B cell (primary cell): ENCODE measurements at regions not wholly inside any gene's neighbourhood (a gene's known extent, or its start where the extent isn't known, plus 50 kb on each side); places are given as distances from the start of the nearest gene placed in this dataset.

Experiments used
- ATAC-seq: fragments of 200-7000 bp; cut with Tn5 transposase; one replicate; pipeline ENCODE4 v1.10.0; 2021; ENCODE audit warnings: low read depth, mild to moderate bottlenecking, moderate number of reproducible peaks, moderate library complexity
- CTCF ChIA-PET: fragments of 350-600 bp; sonication (Branson Sonifier 250); formaldehyde crosslinking; loops from one replicate; lab custom pipeline; 2021; ENCODE audit warnings: antibody characterized with exemption, inconsistent platforms; lab: Charles Lee
- POLR2A ChIA-PET: fragments of 350-600 bp; sonication (Branson Sonifier 250); formaldehyde crosslinking; loops from one replicate; lab custom pipeline; 2021; ENCODE audit warnings: antibody characterized with exemption; lab: Charles Lee
- DNase-seq: peaks from one replicate; pipeline ENCODE4 v3.0.0; 2013
- H2AFZ ChIP-seq: 2 replicates; pipeline ENCODE4 v1.6.1; 2012; ENCODE audit warnings: mild to moderate bottlenecking, low read depth, low read length; ENCODE audit not compliant: insufficient read depth, poor library complexity, severe bottlenecking
- H3K27ac ChIP-seq, 2 donors: 1 replicate in 1 of 2; 2 replicates in 1 of 2; pipeline ENCODE4 v1.5.1; 2012 to 2013; ENCODE audit warnings: low read length in 2 of 2, mild to moderate bottlenecking in 2 of 2, moderate library complexity in 1 of 2
- H3K27me3 ChIP-seq, 4 experiments: fragments of 200-600 bp in 1 of 4; sonication (generic) in 1 of 4; replicated peaks in 1 of 4; 1 replicate in 2 of 4; 2 replicates in 2 of 4; pipeline versions ENCODE4 v1.6.1 to v1.7.0; 2013 to 2016; ENCODE audit warnings: low read length in 3 of 4, mild to moderate bottlenecking in 2 of 4, mixed read lengths in 1 of 4, moderate library complexity in 1 of 4; ENCODE audit not compliant: insufficient read depth in 4 of 4, control insufficient read depth in 3 of 4; ENCODE audit errors: control extremely low read depth in 1 of 4
- H3K36me3 ChIP-seq, 2 experiments: replicated peaks in 1 of 2; 1 replicate in 1 of 2; 2 replicates in 1 of 2; pipeline versions ENCODE4 v1.6.1 to v1.7.1; 2013; ENCODE audit warnings: low read length in 1 of 2; ENCODE audit not compliant: insufficient read depth in 2 of 2, control insufficient read depth in 1 of 2; ENCODE audit errors: control extremely low read depth in 1 of 2, extremely low read depth in 1 of 2
- H3K4me1 ChIP-seq, 2 donors: fragments of 200-600 bp in 1 of 2; sonication (generic) in 1 of 2; 1 replicate in 1 of 2; 2 replicates in 1 of 2; pipeline versions ENCODE4 v1.5.1 to v1.6.1; 2013 to 2017; ENCODE audit warnings: low read length in 2 of 2; ENCODE audit not compliant: control insufficient read depth in 2 of 2, insufficient read depth in 2 of 2
- H3K4me2 ChIP-seq: replicated peaks from 2 replicates; pipeline ENCODE3; 2012; ENCODE audit warnings: mild to moderate bottlenecking, low read depth, low read length; ENCODE audit not compliant: poor library complexity, severe bottlenecking
- H3K4me3 ChIP-seq, 5 experiments: fragments of 200-600 bp in 1 of 5; sonication (generic) in 1 of 5; 1 replicate in 3 of 5; 2 replicates in 2 of 5; pipeline versions ENCODE4 v1.5.1 to v1.7.0; 2011 to 2016; ENCODE audit warnings: low read length in 4 of 5, mild to moderate bottlenecking in 4 of 5, low read depth in 2 of 5, control low read depth in 1 of 5, moderate library complexity in 1 of 5; ENCODE audit not compliant: insufficient read depth in 1 of 5; ENCODE audit errors: control extremely low read depth in 1 of 5, extremely low read depth in 1 of 5
- H3K79me2 ChIP-seq: fragments of 200-600 bp; sonication (generic); one replicate; pipeline ENCODE4 v1.6.0; 2016; ENCODE audit warnings: low read length; ENCODE audit not compliant: control insufficient read depth, insufficient read depth
- H3K9ac ChIP-seq: fragments of 200-600 bp; sonication (generic); 2 replicates; pipeline ENCODE4 v1.6.1; 2017; ENCODE audit warnings: mild to moderate bottlenecking, low read length, moderate library complexity
- H3K9me3 ChIP-seq, 3 donors: one replicate each; pipeline versions ENCODE4 v1.6.1 to v1.7.1; 2013; ENCODE audit warnings: low read length in 2 of 3; ENCODE audit not compliant: control insufficient read depth in 2 of 3, insufficient read depth in 1 of 3; ENCODE audit errors: control extremely low read depth in 1 of 3
- H4K20me1 ChIP-seq: 2 replicates; pipeline ENCODE4 v1.6.0; 2012; ENCODE audit warnings: mild to moderate bottlenecking, low read length; ENCODE audit not compliant: insufficient read depth, control insufficient read depth, poor library complexity, severe bottlenecking
- H3K27ac Mint-ChIP-seq: one replicate; pipeline ENCODE4 v1.8.0; 2021; ENCODE audit warnings: mixed read lengths
- H3K27me3 Mint-ChIP-seq: one replicate; pipeline ENCODE4 v1.8.0; 2021; ENCODE audit warnings: mixed read lengths
- H3K4me1 Mint-ChIP-seq: one replicate; pipeline ENCODE4 v1.8.0; 2021; ENCODE audit warnings: mixed read lengths
- H3K4me3 Mint-ChIP-seq: one replicate; pipeline ENCODE4 v1.8.0; 2021; ENCODE audit warnings: mixed read lengths
- H3K9me3 Mint-ChIP-seq: one replicate; pipeline ENCODE4 v1.8.0; 2022; ENCODE audit warnings: mixed read lengths; ENCODE audit not compliant: insufficient read depth
- EZH2 ChIP-seq: IDR thresholded peaks from 2 replicates; pipeline ENCODE4 v1.6.1; 2012; ENCODE audit warnings: borderline replicate concordance, low read depth, mild to moderate bottlenecking, moderate library complexity, low read length; ENCODE audit not compliant: insufficient read depth, poor library complexity, severe bottlenecking
- WGBS: methylation state at CpG from one replicate; pipeline ENCODE4 v1.1.5; 2013; ENCODE audit warnings: missing lambda C conversion rate; ENCODE audit not compliant: insufficient coverage; 5-methylcytosine and 5-hydroxymethylcytosine counted together
- intact Hi-C: fragments of 100-400 bp; cut with micrococcal nuclease; formaldehyde crosslinking; loops from one replicate; pipeline ENCODE4 v1.10.0; 2022
- TF ChIP-seq, protein P1 (sequence below): fragments of 200-600 bp; IDR thresholded peaks from one replicate; pipeline ENCODE4 v1.8.0; 2022; ENCODE audit warnings: antibody characterized with exemption, mild to moderate bottlenecking

DNA sequence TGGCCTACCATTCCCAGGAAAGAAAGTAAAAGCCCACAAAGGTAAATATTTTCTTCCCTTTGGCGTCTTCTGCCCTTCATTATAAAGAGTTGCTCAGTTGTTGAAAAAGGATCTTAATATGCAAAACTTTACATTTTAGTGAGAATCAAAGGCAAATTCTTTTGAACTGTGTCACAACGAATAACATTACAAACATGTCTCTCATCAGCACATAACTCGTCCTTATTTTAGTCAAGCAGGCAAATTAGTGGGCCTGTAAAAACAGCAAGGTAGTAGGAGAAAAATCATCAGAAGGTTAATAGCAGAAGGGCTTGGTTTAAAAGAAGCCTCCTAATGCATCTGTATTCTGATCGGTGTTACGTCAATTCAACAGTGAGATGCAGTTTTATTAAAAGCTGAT lies 647.3 kb upstream of the DIPK2B start:
- H3K4me1 Mint-ChIP-seq = peaks cover 15% of the 10 kb centered on the region
- no CpG with 5 or more reads among the region's 5 CpGs for WGBS
- intact Hi-C loops = no loop called here
- ATAC-seq = no peak
- no peak overlapping the region for H3K27ac Mint-ChIP-seq
- Histone ChIP-seq H3K27me3 (peaks cover 0 to 4% (median 3%) of the 10 kb centered on the region in 4 experiments), H3K9me3 (no peaks in the 10 kb centered on the region), H3K36me3 (no peaks in the 10 kb centered on the region), H3K4me3 (no peak overlapping the region), H3K79me2 (no peaks in the 10 kb centered on the region), H3K9ac (no peak overlapping the region), H3K4me1 (peaks cover 12 to 17% of the 10 kb centered on the region in 2 donors), H2AFZ (no peak overlapping the region), H3K27ac (no peak overlapping the region), H4K20me1 (no peaks in the 10 kb centered on the region), H3K4me2 (no peak overlapping the region)
- peaks cover 16% of the 10 kb centered on the region for H3K27me3 Mint-ChIP-seq
- POLR2A ChIA-PET = no interaction called here
- TF ChIP-seq, protein P1, sequence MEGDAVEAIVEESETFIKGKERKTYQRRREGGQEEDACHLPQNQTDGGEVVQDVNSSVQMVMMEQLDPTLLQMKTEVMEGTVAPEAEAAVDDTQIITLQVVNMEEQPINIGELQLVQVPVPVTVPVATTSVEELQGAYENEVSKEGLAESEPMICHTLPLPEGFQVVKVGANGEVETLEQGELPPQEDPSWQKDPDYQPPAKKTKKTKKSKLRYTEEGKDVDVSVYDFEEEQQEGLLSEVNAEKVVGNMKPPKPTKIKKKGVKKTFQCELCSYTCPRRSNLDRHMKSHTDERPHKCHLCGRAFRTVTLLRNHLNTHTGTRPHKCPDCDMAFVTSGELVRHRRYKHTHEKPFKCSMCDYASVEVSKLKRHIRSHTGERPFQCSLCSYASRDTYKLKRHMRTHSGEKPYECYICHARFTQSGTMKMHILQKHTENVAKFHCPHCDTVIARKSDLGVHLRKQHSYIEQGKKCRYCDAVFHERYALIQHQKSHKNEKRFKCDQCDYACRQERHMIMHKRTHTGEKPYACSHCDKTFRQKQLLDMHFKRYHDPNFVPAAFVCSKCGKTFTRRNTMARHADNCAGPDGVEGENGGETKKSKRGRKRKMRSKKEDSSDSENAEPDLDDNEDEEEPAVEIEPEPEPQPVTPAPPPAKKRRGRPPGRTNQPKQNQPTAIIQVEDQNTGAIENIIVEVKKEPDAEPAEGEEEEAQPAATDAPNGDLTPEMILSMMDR = no peak
- no peak for TF ChIP-seq EZH2
- CTCF ChIA-PET = interaction anchor here (0.6 to 4.2 kb wide), 2 partner anchors 332 to 573 kb away, joined by 3 to 23 read pairs; no protein-coding TSS in a partner anchor
- no peaks in the 10 kb centered on the region for H3K9me3 Mint-ChIP-seq
- DNase-seq = no peak
- H3K4me3 Mint-ChIP-seq = no peak overlapping the region

DNA sequence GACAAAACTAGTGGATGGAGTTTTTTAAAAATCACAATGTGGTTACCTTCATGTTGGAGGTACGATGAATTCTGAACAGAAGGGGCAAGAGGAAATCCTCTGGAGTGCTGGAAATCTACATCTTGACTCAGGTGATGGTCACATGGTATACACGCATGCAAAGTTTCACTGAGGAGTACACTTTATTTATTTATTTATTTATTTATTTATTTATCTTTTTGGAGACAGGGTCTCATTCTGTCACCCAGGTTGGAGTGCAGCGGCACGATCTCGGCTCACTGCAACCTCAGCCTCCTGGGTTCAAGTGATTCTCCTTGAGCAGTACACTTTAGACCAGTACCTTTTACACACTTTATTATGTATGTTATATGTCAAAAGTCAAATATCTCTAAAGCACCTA lies 645.7 kb upstream of the DIPK2B start:
- H3K9ac ChIP-seq = no peak overlapping the region
- DNase-seq = no peak
- H3K4me2 ChIP-seq = no peak overlapping the region
- ChIA-PET POLR2A (no interaction called here), CTCF (interaction anchor here (0.6 to 0.9 kb wide), 2 partner anchors 44 to 254 kb away, joined by 3 read pairs; no protein-coding TSS in a partner anchor)
- H2AFZ ChIP-seq = no peak overlapping the region
- Mint-ChIP-seq H3K27me3 (peaks cover 13% of the 10 kb centered on the region), H3K4me3 (no peak overlapping the region), H3K27ac (no peak overlapping the region), H3K9me3 (no peaks in the 10 kb centered on the region), H3K4me1 (peaks cover 12% of the 10 kb centered on the region)
- ATAC-seq = no peak
- H3K27ac ChIP-seq = no peak overlapping the region
- H3K4me3 ChIP-seq = no peak overlapping the region
- H3K36me3 ChIP-seq = no peaks in the 10 kb centered on the region
- no peaks in the 10 kb centered on the region for H4K20me1 ChIP-seq
- H3K9me3 ChIP-seq = no peaks in the 10 kb centered on the region
- intact Hi-C loops = no loop called here
- H3K27me3 ChIP-seq = peaks cover 0 to 3% (median 1%) of the 10 kb centered on the region in 4 experiments
- H3K79me2 ChIP-seq = no peaks in the 10 kb centered on the region
- no CpG with 5 or more reads among the region's 5 CpGs for WGBS
- TF ChIP-seq EZH2 = no peak
- TF ChIP-seq, protein P1 = no peak
- peaks cover 12 to 15% of the 10 kb centered on the region in 2 donors for H3K4me1 ChIP-seq
